Erythroblast (primary cell): ENCODE measurements at regions not wholly inside any gene's neighbourhood (a gene's known extent, or its start where the extent isn't known, plus 50 kb on each side); places are given as distances from the start of the nearest gene placed in this dataset.

Experiments used
- GATA1 ChIP-seq: IDR thresholded peaks from 2 replicates; pipeline ENCODE4 v1.6.1; 2011; ENCODE audit warnings: low read depth, mild to moderate bottlenecking, control low read depth, low read length, moderate library complexity
- POLR2A ChIP-seq: IDR thresholded peaks from 2 replicates; pipeline ENCODE4 v1.6.1; 2011; ENCODE audit warnings: mild to moderate bottlenecking, low read length

- TF ChIP-seq GATA1 (no peak), POLR2A (no peak)
These were observed 1474.9 kb downstream of the EFNA5 start for GRCh38 chr5:106195679-106196474.
